SK-N-SH treated with all-trans-retinoic acid at 6 μM for 48 hours (cell line): ENCODE measurements at regions not wholly inside any gene's neighbourhood (a gene's known extent, or its start where the extent isn't known, plus 50 kb on each side); places are given as distances from the start of the nearest gene placed in this dataset.

ENCODE experiments used
- ESRRG ChIP-seq: fragments of 250-450 bp; sonication (Bioruptor Pico); IDR thresholded peaks from 2 replicates; pipeline ENCODE4 v1.6.1; 2021; ENCODE audit warnings: mild to moderate bottlenecking
- ISL1 ChIP-seq: fragments of 250-450 bp; sonication (Bioruptor Pico); IDR thresholded peaks from 2 replicates; pipeline ENCODE4 v2.1.2; 2022; ENCODE audit warnings: mild to moderate bottlenecking, moderate library complexity
- RARB ChIP-seq: fragments of 250-450 bp; sonication (Bioruptor Pico); IDR thresholded peaks from 2 replicates; pipeline ENCODE4 v1.8.0; 2021; ENCODE audit warnings: mild to moderate bottlenecking, moderate library complexity
- SNAI2 ChIP-seq: fragments of 250-450 bp; sonication (Bioruptor Pico); IDR thresholded peaks from 2 replicates; pipeline ENCODE4 v1.5.0; 2020; ENCODE audit warnings: mild to moderate bottlenecking, moderate library complexity
- TCF4 ChIP-seq: fragments of 250-450 bp; sonication (Bioruptor Pico); IDR thresholded peaks from 2 replicates; pipeline ENCODE4 v1.8.0; 2021; ENCODE audit warnings: mild to moderate bottlenecking, moderate library complexity, borderline replicate concordance
- ZC3H10 ChIP-seq: fragments of 250-450 bp; sonication (Bioruptor Pico); IDR thresholded peaks from 2 replicates; pipeline ENCODE4 v1.5.1; 2021; ENCODE audit warnings: mild to moderate bottlenecking, moderate library complexity
- ZFP3 ChIP-seq: fragments of 250-450 bp; sonication (Bioruptor Pico); IDR thresholded peaks from 2 replicates; pipeline ENCODE4 v1.5.0; 2020; ENCODE audit warnings: mild to moderate bottlenecking, moderate library complexity
- ZFP30 ChIP-seq: fragments of 450-650 bp; formaldehyde crosslinking; IDR thresholded peaks from 2 replicates; pipeline ENCODE4 v1.5.0; 2022; ENCODE audit warnings: mild to moderate bottlenecking, moderate library complexity
- ZNF565 ChIP-seq: fragments of 450-650 bp; formaldehyde crosslinking; conservative IDR thresholded peaks from 2 replicates; pipeline ENCODE4 v1.5.0; 2020; ENCODE audit warnings: low read depth, mild to moderate bottlenecking, moderate library complexity
- TF ChIP-seq, protein P1 (sequence below): fragments of 250-450 bp; sonication (Bioruptor Pico); IDR thresholded peaks from 2 replicates; pipeline ENCODE4 v1.8.0; 2020; ENCODE audit warnings: mild to moderate bottlenecking, moderate library complexity, borderline replicate concordance
- TF ChIP-seq, protein P2 (sequence below): fragments of 250-450 bp; sonication (Bioruptor Pico); IDR thresholded peaks from 2 replicates; pipeline ENCODE4 v1.5.1; 2020; ENCODE audit warnings: low read depth, mild to moderate bottlenecking, moderate library complexity

- TF ChIP-seq RARB (CRISPR knock-in tag) (no peak), ZFP30 (no peak), ISL1 (CRISPR knock-in tag) (no peak), SNAI2 (no peak), ZC3H10 (CRISPR knock-in tag) (no peak), TCF4 (CRISPR knock-in tag) (no peak), ESRRG (CRISPR knock-in tag) (no peak), ZFP3 (no peak), ZNF565 (CRISPR knock-in tag) (no peak)
- TF ChIP-seq, protein P1, sequence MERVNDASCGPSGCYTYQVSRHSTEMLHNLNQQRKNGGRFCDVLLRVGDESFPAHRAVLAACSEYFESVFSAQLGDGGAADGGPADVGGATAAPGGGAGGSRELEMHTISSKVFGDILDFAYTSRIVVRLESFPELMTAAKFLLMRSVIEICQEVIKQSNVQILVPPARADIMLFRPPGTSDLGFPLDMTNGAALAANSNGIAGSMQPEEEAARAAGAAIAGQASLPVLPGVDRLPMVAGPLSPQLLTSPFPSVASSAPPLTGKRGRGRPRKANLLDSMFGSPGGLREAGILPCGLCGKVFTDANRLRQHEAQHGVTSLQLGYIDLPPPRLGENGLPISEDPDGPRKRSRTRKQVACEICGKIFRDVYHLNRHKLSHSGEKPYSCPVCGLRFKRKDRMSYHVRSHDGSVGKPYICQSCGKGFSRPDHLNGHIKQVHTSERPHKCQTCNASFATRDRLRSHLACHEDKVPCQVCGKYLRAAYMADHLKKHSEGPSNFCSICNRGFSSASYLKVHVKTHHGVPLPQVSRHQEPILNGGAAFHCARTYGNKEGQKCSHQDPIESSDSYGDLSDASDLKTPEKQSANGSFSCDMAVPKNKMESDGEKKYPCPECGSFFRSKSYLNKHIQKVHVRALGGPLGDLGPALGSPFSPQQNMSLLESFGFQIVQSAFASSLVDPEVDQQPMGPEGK (CRISPR knock-in tag), result no peak
- TF ChIP-seq, protein P2, sequence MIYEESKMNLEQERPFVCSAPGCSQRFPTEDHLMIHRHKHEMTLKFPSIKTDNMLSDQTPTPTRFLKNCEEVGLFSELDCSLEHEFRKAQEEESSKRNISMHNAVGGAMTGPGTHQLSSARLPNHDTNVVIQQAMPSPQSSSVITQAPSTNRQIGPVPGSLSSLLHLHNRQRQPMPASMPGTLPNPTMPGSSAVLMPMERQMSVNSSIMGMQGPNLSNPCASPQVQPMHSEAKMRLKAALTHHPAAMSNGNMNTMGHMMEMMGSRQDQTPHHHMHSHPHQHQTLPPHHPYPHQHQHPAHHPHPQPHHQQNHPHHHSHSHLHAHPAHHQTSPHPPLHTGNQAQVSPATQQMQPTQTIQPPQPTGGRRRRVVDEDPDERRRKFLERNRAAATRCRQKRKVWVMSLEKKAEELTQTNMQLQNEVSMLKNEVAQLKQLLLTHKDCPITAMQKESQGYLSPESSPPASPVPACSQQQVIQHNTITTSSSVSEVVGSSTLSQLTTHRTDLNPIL, result no peak
Observed at GRCh38 chr1:22221233-22221780, 78.4 kb upstream of the WNT4 start.
